HepG2 (cell line): ENCODE measurements at regions not wholly inside any gene's neighbourhood (a gene's known extent, or its start where the extent isn't known, plus 50 kb on each side); places are given as distances from the start of the nearest gene placed in this dataset.

ENCODE experiments used
- ESRRA ChIP-seq: sonication (generic); formaldehyde crosslinking; IDR thresholded peaks from 2 replicates; pipeline ENCODE4 v1.5.1; 2020; ENCODE audit warnings: mild to moderate bottlenecking, low read depth, missing genetic modification reagents
- EZH2 ChIP-seq: conservative IDR thresholded peaks from 2 replicates; pipeline ENCODE4 v1.6.1; 2012; ENCODE audit warnings: mild to moderate bottlenecking, low read depth, low read length, moderate library complexity
- HDAC2 ChIP-seq: sonication (generic); formaldehyde crosslinking; IDR thresholded peaks from 2 replicates; pipeline ENCODE4 v1.4.0; 2020; ENCODE audit warnings: missing genetic modification reagents
- RAD21 ChIP-seq: fragments of 450-650 bp; formaldehyde crosslinking; IDR thresholded peaks from 2 replicates; pipeline ENCODE4 v1.5.0; 2020; ENCODE audit warnings: mild to moderate bottlenecking
- RBFOX2 ChIP-seq: fragments of 200-400 bp; formaldehyde crosslinking; IDR thresholded peaks from 2 replicates; pipeline ENCODE4 v1.6.1; 2017; ENCODE audit warnings: low read depth, mild to moderate bottlenecking, low read length
- TF ChIP-seq, protein P1 (sequence below): sonication (generic); formaldehyde crosslinking; IDR thresholded peaks from 2 replicates; pipeline ENCODE4 v1.5.0; 2020; ENCODE audit warnings: mild to moderate bottlenecking, missing genetic modification reagents, moderate library complexity
- TF ChIP-seq, protein P2 (sequence below): sonication (generic); formaldehyde crosslinking; IDR thresholded peaks from 2 replicates; pipeline ENCODE4 v1.5.1; 2020; ENCODE audit warnings: mild to moderate bottlenecking, missing genetic modification reagents, moderate library complexity
- TF ChIP-seq, protein P3 (sequence below): sonication (generic); formaldehyde crosslinking; IDR thresholded peaks from 2 replicates; pipeline ENCODE4 v1.8.1; 2023; ENCODE audit warnings: missing genetic modification reagents, inconsistent platforms, borderline replicate concordance
- TF ChIP-seq, protein P4 (sequence below): sonication (generic); formaldehyde crosslinking; IDR thresholded peaks from 2 replicates; pipeline ENCODE4 v1.4.0; 2020; ENCODE audit warnings: mild to moderate bottlenecking, missing genetic modification reagents, borderline replicate concordance
- TF ChIP-seq, protein P5 (sequence below): IDR thresholded peaks from 2 replicates; pipeline ENCODE4 v1.6.1; 2012; ENCODE audit warnings: inconsistent platforms

DNA sequence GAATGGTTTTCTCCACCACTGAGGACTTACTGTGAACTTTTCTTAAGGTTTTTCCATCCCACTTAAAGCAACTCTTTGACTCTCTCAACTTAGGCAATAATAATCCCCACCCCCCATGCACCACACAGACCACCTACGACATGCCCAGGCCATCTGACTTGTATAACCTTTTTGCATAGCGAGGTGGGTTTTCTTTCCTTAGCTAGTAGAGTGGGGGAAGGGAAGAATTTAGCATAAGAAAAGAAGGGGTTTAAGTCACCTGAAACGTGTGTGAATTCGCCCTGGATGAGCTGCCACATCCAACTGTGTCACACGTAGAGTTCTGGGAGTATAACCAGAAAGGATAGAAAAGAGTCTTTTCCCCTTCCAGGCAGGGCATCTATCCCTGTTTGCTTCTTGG is 262.7 kb downstream of the YTHDC2 start:
- TF ChIP-seq, protein P1, sequence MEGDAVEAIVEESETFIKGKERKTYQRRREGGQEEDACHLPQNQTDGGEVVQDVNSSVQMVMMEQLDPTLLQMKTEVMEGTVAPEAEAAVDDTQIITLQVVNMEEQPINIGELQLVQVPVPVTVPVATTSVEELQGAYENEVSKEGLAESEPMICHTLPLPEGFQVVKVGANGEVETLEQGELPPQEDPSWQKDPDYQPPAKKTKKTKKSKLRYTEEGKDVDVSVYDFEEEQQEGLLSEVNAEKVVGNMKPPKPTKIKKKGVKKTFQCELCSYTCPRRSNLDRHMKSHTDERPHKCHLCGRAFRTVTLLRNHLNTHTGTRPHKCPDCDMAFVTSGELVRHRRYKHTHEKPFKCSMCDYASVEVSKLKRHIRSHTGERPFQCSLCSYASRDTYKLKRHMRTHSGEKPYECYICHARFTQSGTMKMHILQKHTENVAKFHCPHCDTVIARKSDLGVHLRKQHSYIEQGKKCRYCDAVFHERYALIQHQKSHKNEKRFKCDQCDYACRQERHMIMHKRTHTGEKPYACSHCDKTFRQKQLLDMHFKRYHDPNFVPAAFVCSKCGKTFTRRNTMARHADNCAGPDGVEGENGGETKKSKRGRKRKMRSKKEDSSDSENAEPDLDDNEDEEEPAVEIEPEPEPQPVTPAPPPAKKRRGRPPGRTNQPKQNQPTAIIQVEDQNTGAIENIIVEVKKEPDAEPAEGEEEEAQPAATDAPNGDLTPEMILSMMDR (CRISPR knock-in tag) = no peak
- TF ChIP-seq, protein P2, sequence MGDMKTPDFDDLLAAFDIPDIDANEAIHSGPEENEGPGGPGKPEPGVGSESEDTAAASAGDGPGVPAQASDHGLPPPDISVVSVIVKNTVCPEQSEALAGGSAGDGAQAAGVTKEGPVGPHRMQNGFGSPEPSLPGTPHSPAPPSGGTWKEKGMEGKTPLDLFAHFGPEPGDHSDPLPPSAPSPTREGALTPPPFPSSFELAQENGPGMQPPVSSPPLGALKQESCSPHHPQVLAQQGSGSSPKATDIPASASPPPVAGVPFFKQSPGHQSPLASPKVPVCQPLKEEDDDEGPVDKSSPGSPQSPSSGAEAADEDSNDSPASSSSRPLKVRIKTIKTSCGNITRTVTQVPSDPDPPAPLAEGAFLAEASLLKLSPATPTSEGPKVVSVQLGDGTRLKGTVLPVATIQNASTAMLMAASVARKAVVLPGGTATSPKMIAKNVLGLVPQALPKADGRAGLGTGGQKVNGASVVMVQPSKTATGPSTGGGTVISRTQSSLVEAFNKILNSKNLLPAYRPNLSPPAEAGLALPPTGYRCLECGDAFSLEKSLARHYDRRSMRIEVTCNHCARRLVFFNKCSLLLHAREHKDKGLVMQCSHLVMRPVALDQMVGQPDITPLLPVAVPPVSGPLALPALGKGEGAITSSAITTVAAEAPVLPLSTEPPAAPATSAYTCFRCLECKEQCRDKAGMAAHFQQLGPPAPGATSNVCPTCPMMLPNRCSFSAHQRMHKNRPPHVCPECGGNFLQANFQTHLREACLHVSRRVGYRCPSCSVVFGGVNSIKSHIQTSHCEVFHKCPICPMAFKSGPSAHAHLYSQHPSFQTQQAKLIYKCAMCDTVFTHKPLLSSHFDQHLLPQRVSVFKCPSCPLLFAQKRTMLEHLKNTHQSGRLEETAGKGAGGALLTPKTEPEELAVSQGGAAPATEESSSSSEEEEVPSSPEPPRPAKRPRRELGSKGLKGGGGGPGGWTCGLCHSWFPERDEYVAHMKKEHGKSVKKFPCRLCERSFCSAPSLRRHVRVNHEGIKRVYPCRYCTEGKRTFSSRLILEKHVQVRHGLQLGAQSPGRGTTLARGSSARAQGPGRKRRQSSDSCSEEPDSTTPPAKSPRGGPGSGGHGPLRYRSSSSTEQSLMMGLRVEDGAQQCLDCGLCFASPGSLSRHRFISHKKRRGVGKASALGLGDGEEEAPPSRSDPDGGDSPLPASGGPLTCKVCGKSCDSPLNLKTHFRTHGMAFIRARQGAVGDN = no peak
- TF ChIP-seq HDAC2 (CRISPR knock-in tag) = no peak
- TF ChIP-seq, protein P3, sequence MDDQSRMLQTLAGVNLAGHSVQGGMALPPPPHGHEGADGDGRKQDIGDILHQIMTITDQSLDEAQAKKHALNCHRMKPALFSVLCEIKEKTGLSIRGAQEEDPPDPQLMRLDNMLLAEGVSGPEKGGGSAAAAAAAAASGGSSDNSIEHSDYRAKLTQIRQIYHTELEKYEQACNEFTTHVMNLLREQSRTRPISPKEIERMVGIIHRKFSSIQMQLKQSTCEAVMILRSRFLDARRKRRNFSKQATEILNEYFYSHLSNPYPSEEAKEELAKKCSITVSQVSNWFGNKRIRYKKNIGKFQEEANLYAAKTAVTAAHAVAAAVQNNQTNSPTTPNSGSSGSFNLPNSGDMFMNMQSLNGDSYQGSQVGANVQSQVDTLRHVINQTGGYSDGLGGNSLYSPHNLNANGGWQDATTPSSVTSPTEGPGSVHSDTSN (CRISPR knock-in tag) = no peak
- TF ChIP-seq, protein P4, sequence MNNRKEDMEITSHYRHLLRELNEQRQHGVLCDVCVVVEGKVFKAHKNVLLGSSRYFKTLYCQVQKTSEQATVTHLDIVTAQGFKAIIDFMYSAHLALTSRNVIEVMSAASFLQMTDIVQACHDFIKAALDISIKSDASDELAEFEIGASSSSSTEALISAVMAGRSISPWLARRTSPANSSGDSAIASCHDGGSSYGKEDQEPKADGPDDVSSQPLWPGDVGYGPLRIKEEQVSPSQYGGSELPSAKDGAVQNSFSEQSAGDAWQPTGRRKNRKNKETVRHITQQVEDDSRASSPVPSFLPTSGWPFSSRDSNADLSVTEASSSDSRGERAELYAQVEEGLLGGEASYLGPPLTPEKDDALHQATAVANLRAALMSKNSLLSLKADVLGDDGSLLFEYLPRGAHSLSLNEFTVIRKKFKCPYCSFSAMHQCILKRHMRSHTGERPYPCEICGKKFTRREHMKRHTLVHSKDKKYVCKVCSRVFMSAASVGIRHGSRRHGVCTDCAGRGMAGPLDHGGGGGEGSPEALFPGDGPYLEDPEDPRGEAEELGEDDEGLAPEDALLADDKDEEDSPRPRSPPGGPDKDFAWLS = no peak
- TF ChIP-seq RAD21 (CRISPR knock-in tag) = no peak
- no peak for TF ChIP-seq EZH2
- TF ChIP-seq, protein P5, sequence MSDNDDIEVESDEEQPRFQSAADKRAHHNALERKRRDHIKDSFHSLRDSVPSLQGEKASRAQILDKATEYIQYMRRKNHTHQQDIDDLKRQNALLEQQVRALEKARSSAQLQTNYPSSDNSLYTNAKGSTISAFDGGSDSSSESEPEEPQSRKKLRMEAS = no peak
- no peak for TF ChIP-seq ESRRA (CRISPR knock-in tag)
- no peak for TF ChIP-seq RBFOX2
